GM18505 (cell line): ENCODE measurements at regions not wholly inside any gene's neighbourhood (a gene's known extent, or its start where the extent isn't known, plus 50 kb on each side); places are given as distances from the start of the nearest gene placed in this dataset.
"Not testable (repeated sequence)": the region's sequence is repeated elsewhere in the genome, so short reads cannot be mapped to it uniquely, and the experiment has no call there.

Source experiments
- ATAC-seq: cut with Tn5 transposase; IDR thresholded peaks from one replicate; pipeline ENCODE4 v1.9.1; 2021; ENCODE audit not compliant: unreplicated experiment
- POLR2A ChIP-seq: IDR thresholded peaks from 4 replicates; pipeline ENCODE4 v1.6.1; 2011; ENCODE audit warnings: borderline replicate concordance; ENCODE audit not compliant: insufficient read depth, insufficient read length; ENCODE audit errors: extremely low read depth

- TF ChIP-seq POLR2A = no peak
- no peak for ATAC-seq
Observed at GRCh38 chr2:120514521-120514920, 168.6 kb downstream of the INHBB start.

- ATAC-seq = not testable (repeated sequence)
Observed at GRCh38 chr2:120515066-120515758, 169.3 kb downstream of the INHBB start.

GRCh38 chr2:120515759-120516678 is 170.1 kb downstream of the INHBB start:
- no peak for ATAC-seq
- TF ChIP-seq POLR2A = no peak

DNA sequence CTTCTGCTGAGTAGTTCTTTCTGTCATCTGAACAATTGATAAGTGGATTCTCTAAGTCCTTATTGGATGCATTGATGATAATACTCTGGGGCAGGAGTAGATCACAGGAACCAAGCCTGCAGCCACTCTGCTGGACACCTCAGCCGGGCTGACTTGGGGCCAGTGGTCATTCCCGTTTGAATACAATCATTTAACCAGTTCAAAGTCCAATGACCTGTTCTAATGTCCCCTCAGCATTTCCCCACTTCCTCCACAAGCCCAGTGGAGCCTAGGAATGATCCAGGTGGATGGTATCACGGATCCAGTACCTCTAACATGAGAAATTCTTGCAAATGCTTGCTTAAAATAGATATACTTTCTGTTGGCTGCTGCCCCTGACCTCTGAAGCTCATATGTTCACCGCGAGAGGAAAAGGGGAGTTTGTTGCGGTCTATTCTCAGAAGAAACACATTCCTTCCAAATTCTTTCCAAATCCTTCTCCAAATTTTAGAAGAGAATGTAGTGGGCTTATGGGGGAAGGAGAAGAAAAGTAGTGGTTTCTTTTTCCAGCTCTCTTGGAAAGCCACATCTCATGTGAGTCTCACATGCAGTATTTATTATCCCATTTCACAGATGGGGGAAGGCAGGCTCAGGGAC is 170.9 kb downstream of the INHBB start:
- no peak for ATAC-seq
- TF ChIP-seq POLR2A = no peak

- no peak for TF ChIP-seq POLR2A
- ATAC-seq = no peak
Observed at GRCh38 chr2:120517751-120518469, 172.0 kb downstream of the INHBB start.

DNA sequence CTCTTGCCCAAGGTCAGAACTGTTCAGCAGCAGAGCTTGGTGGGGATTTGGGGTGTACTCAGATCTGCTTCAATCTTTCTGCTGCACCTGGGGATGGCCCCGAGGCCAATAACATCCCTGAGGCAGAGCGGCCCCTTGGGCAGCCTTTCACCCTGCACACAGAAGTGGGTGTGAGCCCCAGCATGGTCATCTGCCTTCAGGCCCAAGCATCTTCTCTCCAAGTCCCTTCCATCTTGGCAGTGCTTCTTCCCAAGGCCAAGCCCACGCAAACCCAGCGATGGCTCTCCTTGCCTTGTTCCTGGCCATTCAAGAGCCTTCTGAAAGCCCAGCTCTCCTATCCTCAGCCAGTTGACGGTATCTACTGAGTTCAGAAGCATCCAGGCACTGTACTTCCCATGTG is 172.9 kb downstream of the INHBB start:
- no peak for TF ChIP-seq POLR2A
- ATAC-seq = no peak

DNA sequence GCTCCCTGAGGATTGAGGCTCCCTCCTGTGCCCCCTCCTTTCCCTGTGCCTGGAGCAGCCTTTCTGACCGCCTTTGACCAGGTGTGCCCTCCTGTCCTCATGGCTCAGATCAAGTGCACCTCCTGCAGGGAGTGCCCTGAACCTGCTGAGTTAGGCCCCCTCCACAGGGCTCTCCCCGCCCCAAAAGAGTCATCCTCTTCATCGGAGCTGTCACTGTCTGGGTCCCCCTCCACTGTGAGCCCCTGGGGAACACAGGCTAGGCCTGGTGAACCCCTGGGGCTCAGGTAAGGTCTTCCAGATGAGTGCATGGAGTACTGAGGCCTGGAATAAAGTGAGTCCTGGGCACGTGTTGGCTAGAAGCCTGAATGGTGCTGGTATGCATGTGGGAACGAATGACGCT is 173.5 kb downstream of the INHBB start:
- TF ChIP-seq POLR2A = no peak
- no peak for ATAC-seq

DNA sequence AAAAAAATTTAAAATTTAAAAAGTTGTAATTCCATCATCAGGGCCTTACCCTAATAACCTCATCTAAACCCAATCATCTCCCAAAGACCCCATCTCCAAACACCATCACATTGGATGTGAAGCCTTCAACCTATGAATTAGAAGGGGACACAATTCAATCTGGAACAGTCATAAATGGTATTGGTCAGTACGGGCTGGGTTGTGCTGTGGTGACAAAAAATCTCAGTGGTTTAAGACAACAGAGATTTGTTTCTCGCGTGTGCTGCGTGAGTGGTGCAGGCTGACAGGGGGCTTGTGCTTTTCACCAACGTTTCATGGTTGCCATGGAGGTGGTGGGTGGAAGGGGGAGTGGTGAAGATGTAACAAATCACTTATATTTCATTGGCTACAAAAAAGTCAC is 174.5 kb downstream of the INHBB start:
- no peak for ATAC-seq
- TF ChIP-seq POLR2A = no peak

- ATAC-seq = no peak
- no peak for TF ChIP-seq POLR2A
Observed at GRCh38 chr2:120520929-120521912, 175.3 kb downstream of the INHBB start.

DNA sequence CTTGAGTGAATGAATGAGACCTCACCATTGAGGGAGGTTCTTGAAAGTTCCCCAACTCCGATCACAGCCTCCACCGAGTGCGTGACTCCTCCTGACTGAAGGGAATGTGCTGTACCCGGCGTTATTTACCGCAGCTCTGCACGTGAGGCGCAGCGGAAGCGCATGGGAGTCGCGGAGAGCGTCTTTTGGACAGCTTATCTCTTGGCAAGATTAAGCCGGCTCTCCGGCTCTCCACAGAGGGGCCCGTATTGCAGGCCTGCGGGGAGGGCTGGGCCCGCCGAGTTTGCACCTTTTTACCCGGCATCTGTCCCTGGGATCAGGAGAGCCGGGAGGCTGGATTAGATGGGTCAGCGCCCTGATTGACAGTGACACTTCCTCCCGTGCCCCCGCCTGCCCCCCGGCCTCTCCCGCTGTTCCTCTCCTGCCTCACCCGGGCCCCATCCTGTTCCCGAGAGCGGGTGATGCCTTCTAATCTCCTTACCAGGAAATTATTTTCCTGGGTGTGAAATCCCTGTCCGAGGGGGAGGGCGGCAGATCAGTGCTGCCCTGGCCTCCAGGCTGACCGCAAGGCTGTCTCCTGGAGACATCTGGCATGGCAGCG is 176.3 kb downstream of the INHBB start:
- TF ChIP-seq POLR2A = no peak
- ATAC-seq = no peak

GRCh38 chr2:120523766-120524165 is 177.8 kb downstream of the INHBB start:
- no peak for ATAC-seq
- TF ChIP-seq POLR2A = no peak

GRCh38 chr2:120524174-120524573 is 178.2 kb downstream of the INHBB start:
- TF ChIP-seq POLR2A = no peak
- no peak for ATAC-seq
